Muscle of back (tissue), 3 donors: ENCODE measurements at regions not wholly inside any gene's neighbourhood (a gene's known extent, or its start where the extent isn't known, plus 50 kb on each side); places are given as distances from the start of the nearest gene placed in this dataset.
"Not testable (repeated sequence)": the region's sequence is repeated elsewhere in the genome, so short reads cannot be mapped to it uniquely, and the experiment has no call there.

Experiments used
- DNase-seq, 3 donors: peaks; one replicate each; pipeline versions ENCODE4 v3.0.0 to v3.0.0-alpha.2; 2013

DNA sequence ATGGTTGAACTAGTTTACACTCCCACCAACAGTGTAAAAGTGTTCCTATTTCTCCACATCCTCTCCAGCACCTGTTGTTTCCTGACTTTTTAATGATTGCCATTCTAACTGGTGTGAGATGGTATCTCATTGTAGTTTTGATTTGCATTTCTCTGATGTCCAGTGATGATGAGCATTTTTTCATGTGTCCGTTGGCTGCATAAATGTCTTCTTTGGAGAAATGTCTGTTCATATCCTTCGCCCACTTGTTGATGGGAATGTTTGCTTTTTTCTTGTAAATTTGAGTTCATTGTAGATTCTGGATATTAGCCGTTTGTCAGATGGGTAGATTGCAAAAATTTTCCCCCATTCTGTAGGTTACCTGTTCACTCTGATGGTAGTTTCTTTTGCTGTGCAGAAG lies 155.0 kb upstream of the CNKSR2 start:
- DNase-seq = not testable (repeated sequence)

- DNase-seq = no peak
Observed at GRCh38 chrX:21225643-21226042, 148.6 kb upstream of the CNKSR2 start.

DNA sequence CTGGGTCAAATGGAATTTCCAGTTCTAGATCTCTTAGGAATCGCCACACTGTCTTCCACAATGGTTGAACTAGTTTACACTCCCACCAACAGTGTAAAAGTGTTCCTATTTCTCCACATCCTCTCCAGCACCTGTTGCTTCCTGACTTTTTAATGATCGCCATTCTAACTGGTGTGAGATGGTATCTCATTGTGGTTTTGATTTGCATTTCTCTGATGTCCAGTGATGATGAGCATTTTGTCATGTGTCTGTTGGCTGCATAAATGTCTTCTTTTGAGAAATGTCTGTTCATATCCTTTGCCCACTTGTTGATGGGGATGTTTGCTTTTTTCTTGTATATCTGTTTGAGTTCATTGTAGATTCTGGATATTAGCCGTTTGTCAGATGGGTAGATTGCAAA lies 145.2 kb upstream of the CNKSR2 start:
- DNase-seq = not testable (repeated sequence)

DNA sequence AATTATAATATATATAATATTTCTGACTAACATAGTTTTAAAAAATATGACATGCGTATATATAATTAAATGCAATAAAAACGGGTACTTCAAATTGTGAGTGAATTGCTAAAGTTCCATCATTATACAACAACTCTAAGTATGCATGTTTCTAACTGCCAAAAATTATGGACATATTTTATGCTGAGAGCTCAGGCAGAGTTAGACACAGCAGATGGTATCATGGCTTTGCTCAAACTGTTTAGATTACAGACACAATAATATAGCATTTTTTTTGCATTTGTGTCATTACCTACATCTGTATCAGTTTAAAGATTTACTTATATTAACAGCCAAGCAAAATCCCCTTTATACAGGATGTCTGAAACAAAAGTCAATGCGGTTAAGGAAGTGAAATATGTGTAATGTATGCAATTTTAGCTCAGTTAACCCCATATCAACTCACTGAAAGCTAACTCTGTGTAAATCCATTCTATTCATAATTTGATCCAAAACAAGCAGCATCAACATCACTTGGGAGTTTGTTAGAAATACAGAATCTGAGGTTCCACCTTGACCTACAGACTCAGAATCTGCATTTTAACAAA lies 119.1 kb upstream of the CNKSR2 start:
- no peak for DNase-seq

- no peak for DNase-seq
Observed at GRCh38 chrX:21266949-21267348, 107.3 kb upstream of the CNKSR2 start.

DNA sequence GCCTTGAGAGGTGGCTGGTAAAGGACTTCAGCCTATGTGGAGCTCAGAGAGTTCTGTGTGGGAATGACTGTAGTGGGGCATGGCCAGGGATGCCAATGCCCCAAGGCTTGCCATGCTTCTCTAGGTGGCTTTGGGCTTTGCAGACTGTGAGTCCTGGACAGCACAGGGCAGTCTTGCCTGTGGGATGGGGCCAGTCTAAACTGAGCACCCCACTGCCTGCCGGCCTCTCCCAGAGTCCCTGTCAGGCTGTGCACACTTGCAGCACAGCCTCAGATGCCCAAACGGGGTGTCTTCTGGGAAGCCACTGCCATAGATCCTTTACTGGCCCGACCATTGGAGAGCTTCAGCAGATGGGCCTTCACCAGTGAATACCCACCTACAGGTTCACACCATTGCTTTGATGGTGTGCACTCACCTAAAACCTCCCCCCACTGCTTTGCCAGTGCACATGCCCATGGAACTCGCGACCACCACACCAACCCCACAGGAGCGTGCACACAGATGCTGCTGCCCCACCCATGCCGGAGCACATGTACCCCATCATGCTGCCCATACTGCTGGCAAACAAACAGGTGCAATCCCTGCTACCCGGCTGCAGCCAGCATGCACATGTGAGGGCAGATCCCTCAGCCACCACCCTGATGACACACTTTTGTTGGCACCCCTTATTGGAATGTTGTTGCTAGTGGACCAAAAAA lies 97.3 kb upstream of the CNKSR2 start:
- no peak for DNase-seq

- DNase-seq = no peak
Observed at GRCh38 chrX:21289232-21289631, 85.0 kb upstream of the CNKSR2 start.

DNA sequence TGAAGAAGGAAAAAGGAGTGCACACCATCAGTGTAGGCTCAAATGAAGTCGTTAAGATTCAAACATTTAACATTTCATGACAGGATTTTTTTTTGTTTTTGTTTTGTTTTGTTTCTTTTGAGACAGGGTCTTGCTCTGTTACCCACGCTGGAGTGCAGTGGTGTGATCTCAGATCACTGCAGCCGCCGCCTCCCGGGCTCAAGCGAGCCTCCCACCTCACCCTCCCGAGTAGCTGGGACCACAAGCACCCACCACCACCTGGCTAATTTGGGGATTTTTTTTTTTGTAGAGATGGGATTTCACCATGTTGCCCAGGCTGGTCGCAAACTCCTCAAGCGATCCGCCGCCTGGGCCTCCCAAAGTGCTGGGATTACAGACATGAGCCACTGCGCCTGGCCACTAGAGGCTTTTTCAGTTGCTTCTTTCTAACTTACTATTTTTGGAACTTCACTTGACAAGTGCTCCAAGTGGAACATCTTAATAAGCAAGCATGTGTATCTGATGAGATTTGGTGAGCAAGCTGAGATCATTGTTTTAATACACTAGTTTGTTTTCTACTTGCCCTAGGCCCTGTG lies 78.9 kb upstream of the CNKSR2 start:
- no peak for DNase-seq

GRCh38 chrX:21305799-21306336 lies 68.3 kb upstream of the CNKSR2 start:
- no peak for DNase-seq

DNA sequence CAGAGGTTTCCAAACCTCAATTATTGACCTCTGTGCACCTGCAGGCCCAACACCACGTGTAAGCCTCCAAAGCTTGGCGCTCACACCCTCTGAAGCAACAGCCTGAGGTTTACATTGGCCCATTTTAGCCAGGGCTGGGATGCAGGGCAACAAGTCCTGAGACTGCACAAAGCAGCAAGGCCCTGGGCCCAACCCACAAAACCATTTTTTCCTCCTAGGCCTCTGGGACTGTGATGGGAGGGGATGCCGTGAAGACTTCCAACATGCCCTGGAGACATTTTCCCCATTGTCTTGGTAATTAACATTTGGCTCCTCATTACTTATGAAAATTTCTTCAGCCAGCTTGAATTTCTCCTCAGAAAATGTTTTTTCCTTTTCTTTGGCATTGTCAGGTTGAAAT lies 54.9 kb upstream of the CNKSR2 start:
- DNase-seq = no peak
